GM21390 (cell line): ENCODE measurements at regions not wholly inside any gene's neighbourhood (a gene's known extent, or its start where the extent isn't known, plus 50 kb on each side); places are given as distances from the start of the nearest gene placed in this dataset.
"Not testable (repeated sequence)": the region's sequence is repeated elsewhere in the genome, so short reads cannot be mapped to it uniquely, and the experiment has no call there.

ENCODE experiments used
- ATAC-seq: cut with Tn5 transposase; IDR thresholded peaks from one replicate; pipeline ENCODE4 v1.9.1; 2021; ENCODE audit not compliant: unreplicated experiment

DNA sequence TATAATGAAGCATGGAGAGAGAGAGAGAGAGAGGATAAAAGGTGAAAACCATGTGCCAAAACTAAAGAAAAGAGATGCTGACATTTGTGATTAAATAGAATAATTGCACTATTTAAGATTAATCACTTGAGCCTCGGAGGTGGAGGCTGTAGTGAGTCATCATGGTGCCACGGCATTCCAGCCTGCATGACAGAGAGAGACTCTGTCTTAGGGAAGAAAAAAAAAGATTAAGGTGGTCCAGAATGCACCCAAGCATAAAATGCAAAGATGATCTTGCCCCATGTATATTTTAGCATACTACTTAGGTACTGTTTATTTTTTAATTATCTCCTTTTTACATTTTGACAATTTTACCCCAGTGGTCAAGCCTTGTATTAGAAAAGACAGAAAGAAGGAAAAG is 742.5 kb downstream of the SPATA31A1 start:
- not testable (repeated sequence) for ATAC-seq

DNA sequence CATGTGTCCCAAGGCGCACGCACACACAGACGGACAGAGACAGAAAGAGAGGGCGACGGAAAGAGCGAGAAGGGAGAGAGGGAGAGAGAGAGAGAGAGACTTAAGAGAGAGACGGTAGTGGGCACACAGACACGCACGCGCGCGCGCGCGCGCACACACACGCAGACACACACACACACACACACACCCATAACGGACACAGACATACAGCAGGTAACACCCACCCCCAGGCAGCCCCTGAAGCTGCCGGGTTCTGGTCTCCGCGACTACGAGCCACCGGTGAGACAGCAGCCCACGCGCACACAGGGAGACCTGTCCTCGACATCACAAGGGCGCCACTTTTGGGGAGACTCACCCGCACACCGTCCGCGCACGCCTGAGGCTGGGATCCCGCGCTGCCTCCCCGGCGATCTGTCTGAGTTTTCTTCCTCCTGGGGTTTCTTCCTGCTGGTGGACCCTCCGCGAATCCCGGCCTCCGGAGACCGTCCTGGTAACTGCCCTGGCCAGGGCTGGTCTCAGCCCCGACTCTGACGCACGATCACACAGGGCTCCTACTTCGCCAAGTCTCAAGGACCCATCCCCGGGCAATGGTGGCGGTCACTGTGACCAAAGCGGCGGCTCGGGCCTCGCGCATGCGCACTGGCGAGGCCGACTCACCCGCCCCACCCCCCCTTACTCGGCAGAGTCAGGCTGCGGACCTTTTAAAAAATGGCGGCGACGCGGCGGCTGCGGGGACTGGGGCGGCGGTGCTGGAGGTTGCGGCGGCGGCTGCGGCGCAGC is 750.7 kb downstream of the SPATA31A1 start:
- ATAC-seq = peak; percentile 71

GRCh38 chr9:40106783-40107248 is 751.3 kb downstream of the SPATA31A1 start:
- ATAC-seq = not testable (repeated sequence)

DNA sequence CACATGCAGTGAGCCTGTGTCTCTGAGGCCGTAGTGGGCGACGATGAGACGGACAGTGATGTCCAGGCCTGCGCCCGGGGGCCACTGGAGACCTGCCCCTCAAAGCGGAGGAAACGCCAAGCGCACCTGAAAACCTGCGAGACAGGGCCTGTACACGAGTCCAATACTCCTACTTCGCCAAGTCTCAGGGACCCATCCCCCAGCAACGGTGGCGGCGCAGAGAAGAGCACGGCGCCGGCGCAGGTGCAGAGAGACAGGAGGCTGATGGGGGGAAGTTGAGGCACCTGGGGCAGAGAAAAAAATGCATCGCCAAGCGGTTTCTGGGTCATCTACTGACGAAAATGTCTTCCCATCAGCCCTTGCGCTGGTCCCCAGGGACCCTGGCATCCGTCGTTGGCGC is 751.8 kb downstream of the SPATA31A1 start:
- ATAC-seq = not testable (repeated sequence)

GRCh38 chr9:40108465-40108864 is 753.0 kb downstream of the SPATA31A1 start:
- not testable (repeated sequence) for ATAC-seq

DNA sequence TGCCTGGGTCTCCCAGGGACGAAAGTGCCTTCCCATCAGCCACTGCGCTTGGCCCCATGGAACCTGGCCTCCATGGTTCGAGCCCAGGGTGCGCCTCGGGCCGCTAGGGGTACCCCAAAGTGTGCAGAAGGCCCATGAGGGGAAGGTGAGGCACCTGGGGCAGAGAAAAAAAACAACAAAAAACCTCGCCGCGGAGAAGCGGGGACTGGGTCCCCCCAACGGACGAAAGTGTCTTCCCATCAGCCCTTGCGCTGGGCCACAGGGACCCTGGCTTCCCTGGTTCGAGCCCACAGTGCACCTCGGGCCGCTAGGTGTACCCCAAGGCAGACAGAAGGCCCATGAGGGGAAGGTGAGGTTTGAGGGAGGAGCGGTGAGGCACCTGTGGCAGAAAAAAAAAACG is 755.3 kb downstream of the SPATA31A1 start:
- not testable (repeated sequence) for ATAC-seq

DNA sequence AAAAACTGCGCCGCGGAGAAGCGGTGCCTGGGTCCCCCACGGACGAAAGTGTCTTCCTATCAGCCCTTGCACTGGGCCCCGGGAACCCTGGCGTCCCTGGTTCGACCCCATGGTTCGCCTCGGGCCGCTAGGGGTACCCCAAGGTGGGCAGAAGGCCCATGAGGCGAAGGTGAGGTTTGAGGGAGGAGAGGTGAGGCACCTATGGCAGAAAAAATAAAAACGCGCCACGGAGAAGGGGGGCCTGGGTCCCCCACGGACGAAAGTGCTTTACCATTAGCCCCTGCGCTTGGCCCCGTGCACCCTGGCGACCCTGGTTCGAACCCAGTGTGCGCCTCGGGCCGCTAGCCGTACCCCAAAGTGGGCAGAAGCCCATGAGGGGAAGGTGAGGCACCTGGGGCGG is 756.1 kb downstream of the SPATA31A1 start:
- not testable (repeated sequence) for ATAC-seq

GRCh38 chr9:40130598-40130997 is 775.1 kb downstream of the SPATA31A1 start:
- ATAC-seq = not testable (repeated sequence)

DNA sequence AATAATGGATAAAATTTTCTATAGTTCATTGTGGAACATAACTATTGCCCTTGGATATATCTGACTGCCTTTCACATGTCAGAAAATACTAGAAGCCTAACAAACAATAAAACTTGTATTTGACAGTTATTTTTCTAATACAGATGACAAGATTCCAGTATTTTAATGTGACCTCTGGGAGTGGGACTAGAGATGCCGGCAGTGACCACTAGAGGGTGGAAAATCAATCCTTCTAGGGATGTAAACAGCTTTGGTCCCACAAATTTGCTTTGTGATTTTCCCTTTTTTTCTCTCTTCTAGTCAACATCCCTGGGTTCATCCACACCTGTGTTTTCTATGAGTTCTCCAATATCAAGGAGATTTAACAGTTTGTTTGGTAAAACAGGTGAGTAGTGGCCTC is 813.7 kb downstream of the SPATA31A1 start:
- peak; percentile 82 for ATAC-seq

DNA sequence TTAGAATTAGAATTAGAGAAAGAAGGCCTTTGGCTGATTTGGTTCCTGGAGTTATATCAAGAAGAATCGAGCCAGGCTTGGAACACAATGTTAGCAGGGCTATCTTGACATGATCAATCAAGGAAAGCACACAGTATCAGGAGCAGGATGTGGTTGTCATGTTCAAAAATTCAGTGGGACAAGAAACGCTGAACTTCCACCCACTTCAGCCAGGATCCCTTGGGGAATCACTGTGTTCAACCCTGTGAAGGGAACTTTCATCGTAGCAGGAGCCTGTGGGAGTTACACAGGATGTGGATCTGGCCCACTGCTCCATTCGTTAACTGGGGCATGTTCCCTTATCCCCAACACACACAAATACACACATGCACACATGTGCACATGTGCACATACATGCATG is 817.8 kb downstream of the SPATA31A1 start:
- ATAC-seq = not testable (repeated sequence)

DNA sequence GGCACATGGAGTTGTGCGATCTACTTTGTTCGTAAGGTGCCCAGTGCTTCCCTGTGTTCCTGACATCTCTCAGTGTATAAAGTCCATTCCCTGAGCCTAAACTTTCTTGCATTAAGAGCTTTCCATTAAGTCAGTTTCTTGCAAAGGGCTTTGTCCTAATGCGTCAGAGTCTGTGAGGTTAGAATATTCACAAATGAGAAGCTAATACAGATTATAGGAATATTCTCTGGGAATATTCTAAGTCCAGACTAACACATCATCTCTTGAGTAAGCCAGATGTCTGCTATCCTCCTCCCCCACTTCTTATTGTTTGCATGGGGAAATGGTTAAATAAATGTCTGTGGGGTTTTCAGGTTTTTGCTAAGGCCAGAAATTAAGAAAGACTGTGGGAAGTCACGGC is 818.6 kb downstream of the SPATA31A1 start:
- ATAC-seq = not testable (repeated sequence)

- not testable (repeated sequence) for ATAC-seq
These were observed 821.9 kb downstream of the SPATA31A1 start for GRCh38 chr9:40177403-40177802.

- ATAC-seq = not testable (repeated sequence)
These were observed 835.9 kb downstream of the SPATA31A1 start for GRCh38 chr9:40191403-40191802.

- ATAC-seq = not testable (repeated sequence)
These were observed 836.7 kb downstream of the SPATA31A1 start for GRCh38 chr9:40192162-40192561.

- not testable (repeated sequence) for ATAC-seq
These were observed 840.8 kb downstream of the SPATA31A1 start for GRCh38 chr9:40196165-40196714.

GRCh38 chr9:40196803-40197202 is 841.3 kb downstream of the SPATA31A1 start:
- ATAC-seq = not testable (repeated sequence)

- ATAC-seq = not testable (repeated sequence)
These were observed 866.2 kb downstream of the SPATA31A1 start for GRCh38 chr9:40221596-40222233.

DNA sequence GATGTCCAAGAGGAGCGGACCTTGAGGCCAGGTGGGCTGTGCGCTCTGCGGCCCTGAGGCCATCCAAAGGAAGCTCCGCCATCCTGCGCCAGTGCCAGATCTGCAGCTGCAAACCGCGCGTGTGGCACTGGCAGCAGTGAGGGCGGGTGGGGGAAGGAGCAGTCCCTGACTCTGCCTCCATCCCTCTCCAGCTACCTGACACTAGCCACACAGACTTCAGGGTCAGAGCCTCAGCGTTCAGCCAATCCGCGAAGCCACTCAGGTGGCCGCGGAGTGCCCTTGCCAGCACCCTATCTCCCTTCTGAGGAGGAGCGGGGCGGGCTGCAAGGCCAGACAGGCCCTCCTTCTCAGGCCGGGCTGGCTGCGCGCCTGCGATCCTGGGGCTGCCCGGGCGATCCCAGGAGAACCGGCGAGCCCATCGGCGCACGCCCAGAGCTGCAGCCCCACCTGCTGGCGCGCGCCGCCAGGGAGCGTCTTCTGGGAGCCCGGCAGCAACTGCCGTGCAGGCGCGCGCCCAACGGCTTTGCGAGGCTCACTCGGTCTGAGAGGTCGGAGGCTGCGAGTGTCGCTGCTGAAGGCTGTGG is 867.2 kb downstream of the SPATA31A1 start:
- ATAC-seq = not testable (repeated sequence)

DNA sequence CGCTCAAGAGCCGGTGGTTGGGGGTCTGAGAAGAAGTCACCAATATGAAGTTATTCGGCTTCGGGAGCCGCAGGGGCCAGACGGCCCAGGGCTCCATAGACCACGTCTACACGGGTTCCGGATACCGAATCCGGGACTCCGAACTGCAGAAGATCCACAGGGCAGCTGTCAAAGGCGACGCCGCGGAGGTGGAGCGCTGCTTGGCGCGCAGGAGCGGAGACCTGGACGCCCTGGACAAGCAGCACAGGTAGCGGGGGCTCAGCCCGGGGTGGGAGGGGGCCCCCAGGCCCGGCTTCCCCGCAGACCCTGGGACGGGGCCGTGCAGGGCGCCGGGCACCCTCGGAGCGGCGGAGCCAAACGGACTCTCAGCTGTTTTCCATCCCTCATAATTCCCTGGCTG is 867.9 kb downstream of the SPATA31A1 start:
- ATAC-seq = not testable (repeated sequence)
